ENCODE measurements at regions not wholly inside any gene's neighbourhood (a gene's known extent, or its start where the extent isn't known, plus 50 kb on each side); places are given as distances from the start of the nearest gene placed in this dataset.

DNA sequence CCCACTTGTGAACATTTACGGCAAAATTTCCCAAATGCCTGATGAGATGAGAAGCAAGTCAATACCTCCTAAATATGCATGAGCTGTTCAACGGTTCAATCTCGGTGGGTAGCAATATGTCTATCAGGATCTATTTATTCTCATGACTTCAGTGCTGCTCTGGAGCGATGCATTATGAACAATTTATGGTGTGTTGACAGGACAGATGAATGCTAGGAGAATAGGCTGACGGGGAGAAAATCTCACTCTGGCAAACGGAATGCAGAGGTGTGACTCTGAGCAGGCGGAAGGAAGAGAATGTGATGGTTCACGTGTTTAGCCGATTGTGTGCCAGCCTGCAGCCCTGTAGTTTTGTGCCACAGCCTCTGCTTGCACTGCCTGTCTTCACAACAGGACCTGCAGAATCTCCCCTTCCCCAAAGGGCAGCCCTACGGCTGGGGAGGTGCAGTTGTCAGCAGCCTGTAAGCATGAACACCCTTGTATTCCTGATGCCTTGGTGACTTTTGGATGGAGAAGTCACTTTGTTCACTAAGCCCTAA lies 345.2 kb downstream of the PHKB start:
- no peak overlapping the region for H3K4me3 ChIP-seq (replicated peaks; ENCODE audit: low read depth, low read length)
- no peak for DNase-seq (ENCODE audit: extremely low read depth, low read depth)
- TF ChIP-seq, protein P1, sequence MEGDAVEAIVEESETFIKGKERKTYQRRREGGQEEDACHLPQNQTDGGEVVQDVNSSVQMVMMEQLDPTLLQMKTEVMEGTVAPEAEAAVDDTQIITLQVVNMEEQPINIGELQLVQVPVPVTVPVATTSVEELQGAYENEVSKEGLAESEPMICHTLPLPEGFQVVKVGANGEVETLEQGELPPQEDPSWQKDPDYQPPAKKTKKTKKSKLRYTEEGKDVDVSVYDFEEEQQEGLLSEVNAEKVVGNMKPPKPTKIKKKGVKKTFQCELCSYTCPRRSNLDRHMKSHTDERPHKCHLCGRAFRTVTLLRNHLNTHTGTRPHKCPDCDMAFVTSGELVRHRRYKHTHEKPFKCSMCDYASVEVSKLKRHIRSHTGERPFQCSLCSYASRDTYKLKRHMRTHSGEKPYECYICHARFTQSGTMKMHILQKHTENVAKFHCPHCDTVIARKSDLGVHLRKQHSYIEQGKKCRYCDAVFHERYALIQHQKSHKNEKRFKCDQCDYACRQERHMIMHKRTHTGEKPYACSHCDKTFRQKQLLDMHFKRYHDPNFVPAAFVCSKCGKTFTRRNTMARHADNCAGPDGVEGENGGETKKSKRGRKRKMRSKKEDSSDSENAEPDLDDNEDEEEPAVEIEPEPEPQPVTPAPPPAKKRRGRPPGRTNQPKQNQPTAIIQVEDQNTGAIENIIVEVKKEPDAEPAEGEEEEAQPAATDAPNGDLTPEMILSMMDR (IDR thresholded peaks at IDR 0.05; ENCODE audit: low read depth, low read length, missing control alignments): no peak

DNA sequence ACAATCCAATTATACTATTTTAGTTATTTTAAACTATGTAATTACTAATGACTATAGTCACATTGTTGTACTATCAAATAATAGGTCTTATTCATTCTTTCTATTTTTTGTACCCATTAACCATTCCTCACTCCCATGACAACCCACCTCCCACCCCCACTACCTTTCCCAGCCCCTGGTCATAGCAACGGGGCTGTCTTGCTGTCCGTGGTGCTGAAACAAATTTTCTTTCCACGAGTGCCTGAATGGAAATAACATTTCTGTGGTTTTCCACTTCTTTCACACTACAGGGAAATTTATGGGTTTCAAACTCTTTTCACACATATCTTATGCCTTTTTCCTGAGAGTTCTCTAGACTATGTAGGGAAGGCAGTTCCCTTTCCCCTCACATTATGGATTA lies 326.6 kb downstream of the PHKB start:
- no peak for DNase-seq (ENCODE audit: extremely low read depth, low read depth)
- no peak overlapping the region for H3K4me3 ChIP-seq (replicated peaks; ENCODE audit: low read depth, low read length)
- TF ChIP-seq, protein P1 (IDR thresholded peaks at IDR 0.05; ENCODE audit: low read depth, low read length, missing control alignments): no peak

DNA sequence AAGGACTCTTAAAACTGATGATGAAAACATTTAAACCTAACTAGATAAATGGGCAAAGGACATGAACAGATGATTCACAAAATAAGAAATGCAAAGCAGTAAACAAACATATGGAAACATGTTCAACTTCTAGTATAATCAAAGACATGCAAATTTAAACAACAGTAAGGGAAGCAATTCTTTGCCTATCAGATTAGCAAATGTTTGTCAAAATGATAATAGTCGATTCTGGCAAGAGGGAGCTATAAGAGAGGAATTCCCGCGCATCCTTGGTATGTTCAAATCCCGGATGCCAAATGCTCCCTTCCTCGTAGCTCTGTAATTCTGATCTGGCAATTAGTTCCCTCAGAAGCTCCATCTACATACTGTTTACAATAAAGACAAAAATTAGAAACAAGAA lies 320.5 kb downstream of the PHKB start:
- TF ChIP-seq, protein P1 (IDR thresholded peaks at IDR 0.05; ENCODE audit: low read depth, low read length, missing control alignments): no peak
- DNase-seq (ENCODE audit: extremely low read depth, low read depth): no peak
- H3K4me3 ChIP-seq (replicated peaks; ENCODE audit: low read depth, low read length): no peak overlapping the region

DNA sequence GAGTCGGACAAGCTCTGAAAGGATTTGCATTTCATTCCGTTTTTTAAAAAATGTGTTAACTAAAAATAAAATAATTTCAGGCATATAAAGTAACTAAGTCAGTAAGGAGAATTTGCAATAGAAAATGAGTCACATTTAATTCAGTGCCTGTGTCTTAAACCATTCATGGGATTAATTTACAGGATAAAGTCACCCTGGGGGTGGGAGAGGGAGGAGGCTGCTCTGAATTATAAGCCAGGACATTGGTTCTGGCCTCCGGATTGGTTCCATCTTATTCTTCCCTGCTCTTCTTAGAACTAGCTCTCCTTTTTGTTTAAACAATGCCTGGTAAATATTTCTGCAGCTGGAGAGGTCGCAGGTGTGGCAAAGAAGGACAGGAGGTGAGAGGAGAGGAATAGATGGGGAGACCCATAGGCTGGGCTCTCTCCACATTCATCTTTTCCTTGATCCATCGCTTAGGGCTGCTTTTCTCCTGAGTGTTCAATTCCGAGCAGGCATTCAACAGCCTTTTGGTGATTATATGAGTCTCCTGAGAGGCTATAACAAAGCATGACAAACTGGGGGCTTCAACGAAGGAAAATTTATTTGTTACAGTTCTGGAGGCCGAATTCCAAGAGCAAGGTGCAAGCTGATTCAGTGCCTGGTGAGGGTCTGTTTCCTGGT lies 319.2 kb downstream of the PHKB start:
- no peak for DNase-seq (ENCODE audit: extremely low read depth, low read depth)
- no peak overlapping the region for H3K4me3 ChIP-seq (replicated peaks; ENCODE audit: low read depth, low read length)
- TF ChIP-seq, protein P1 (IDR thresholded peaks at IDR 0.05; ENCODE audit: low read depth, low read length, missing control alignments): no peak

DNA sequence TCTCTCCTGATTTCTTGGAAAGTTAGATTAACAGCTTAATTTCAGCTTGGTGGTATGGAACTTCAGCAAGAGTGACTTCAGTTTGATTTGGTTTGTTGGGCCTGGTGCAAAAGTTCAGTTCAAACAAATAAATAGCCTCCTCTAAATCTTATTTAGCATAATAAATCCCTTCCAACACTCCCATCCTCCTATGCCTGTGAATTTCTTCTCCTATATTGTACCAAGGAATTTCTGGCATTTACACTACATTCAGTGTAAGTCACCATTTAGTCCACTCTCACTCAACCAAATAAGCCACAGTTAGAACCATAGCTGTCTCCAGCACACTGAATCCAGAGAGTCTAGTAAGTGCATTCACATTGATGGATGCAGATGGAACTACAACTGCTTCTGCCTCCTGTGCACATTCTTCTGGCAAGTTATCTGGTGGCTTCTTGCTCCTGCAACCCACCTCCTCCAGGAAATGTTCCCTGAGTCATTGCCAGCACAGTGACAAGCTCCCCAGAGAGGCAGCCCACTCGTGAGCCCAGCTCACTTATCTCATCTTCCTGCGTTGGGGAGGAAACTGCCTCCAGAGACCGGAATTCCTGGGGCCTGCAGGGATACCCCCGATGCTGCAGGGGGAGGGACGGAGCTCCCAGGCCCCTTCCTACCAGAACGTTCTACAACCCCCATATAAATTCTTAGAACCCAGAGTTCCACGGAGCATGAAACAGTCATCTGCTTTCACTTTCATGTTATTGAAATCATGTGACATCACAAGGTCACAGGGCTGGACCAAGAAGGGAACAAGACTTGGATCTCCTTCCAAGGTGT lies 318.3 kb downstream of the PHKB start:
- TF ChIP-seq, protein P1 (IDR thresholded peaks at IDR 0.05; ENCODE audit: low read depth, low read length, missing control alignments): no peak
- no peak overlapping the region for H3K4me3 ChIP-seq (replicated peaks; ENCODE audit: low read depth, low read length)
- no peak for DNase-seq (ENCODE audit: extremely low read depth, low read depth)

DNA sequence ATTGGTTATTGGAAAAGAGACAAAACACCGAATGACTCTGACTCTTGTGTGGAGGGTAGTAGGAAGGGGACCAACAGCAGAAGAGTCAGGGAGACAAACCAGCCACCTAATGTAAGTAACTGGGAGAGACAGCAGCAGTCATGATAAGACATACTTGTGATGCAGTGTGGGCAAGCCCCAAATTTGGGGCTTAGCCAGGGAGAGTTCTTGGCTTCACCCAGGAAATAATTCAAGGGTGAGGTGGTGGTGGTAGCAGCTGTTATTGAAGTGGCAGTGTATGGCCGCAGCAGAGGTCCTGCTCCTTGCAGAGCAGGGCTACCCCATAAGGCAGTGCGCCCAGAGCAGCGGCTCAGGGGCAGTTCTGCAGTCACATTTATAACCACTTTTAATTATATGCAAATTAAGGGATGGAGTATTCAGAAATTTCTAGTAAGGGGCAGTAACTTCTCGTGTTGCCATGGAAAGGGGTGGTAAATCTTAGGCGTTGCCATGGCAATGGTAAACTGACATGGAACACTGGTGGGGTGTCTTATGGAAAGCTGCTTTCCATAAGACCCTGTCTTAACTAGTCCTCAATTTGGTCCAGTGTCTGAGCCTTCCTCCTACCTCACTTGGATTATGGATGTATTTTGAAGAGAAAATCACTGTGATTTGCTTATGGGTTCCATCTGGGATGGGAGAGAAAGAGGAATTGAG lies 317.1 kb downstream of the PHKB start:
- no peak overlapping the region for H3K4me3 ChIP-seq (replicated peaks; ENCODE audit: low read depth, low read length)
- DNase-seq (ENCODE audit: extremely low read depth, low read depth): no peak
- TF ChIP-seq, protein P1 (IDR thresholded peaks at IDR 0.05; ENCODE audit: low read depth, low read length, missing control alignments): no peak

Measured in HFF-Myc (cell line).